GM23338 (cell line): ENCODE measurements at regions not wholly inside any gene's neighbourhood (a gene's known extent, or its start where the extent isn't known, plus 50 kb on each side); places are given as distances from the start of the nearest gene placed in this dataset.

Experiments
- ATAC-seq: fragments of 200-7000 bp; cut with Tn5 transposase; 3 replicates; pipeline ENCODE4 v1.9.1; 2020
- DNase-seq: peaks from one replicate; pipeline ENCODE4 v3.0.0-alpha.2; 2015; ENCODE audit warnings: low spot score
- H2AFZ ChIP-seq: fragments of 200-600 bp; sonication (generic); 2 replicates; pipeline ENCODE4 v1.8.0; 2016; ENCODE audit warnings: antibody characterized with exemption, mild to moderate bottlenecking, moderate library complexity
- H3F3A ChIP-seq: fragments of 200-600 bp; sonication (generic); replicated peaks from 2 replicates; pipeline ENCODE4 v1.8.0; 2017; ENCODE audit warnings: antibody characterized with exemption, mixed run types, low read depth
- H3K27ac ChIP-seq: fragments of 200-600 bp; sonication (generic); 2 replicates; pipeline ENCODE4 v1.6.1; 2016; ENCODE audit warnings: low read depth
- H3K27me3 ChIP-seq: fragments of 200-600 bp; sonication (generic); 2 replicates; pipeline ENCODE4 v1.8.0; 2016; ENCODE audit warnings: mild to moderate bottlenecking, mixed run types, moderate library complexity; ENCODE audit not compliant: insufficient read depth
- H3K36me3 ChIP-seq: fragments of 200-600 bp; sonication (generic); 2 replicates; pipeline ENCODE4 v1.8.0; 2016; ENCODE audit warnings: mild to moderate bottlenecking; ENCODE audit not compliant: insufficient read depth
- H3K4me1 ChIP-seq: fragments of 200-600 bp; sonication (generic); 2 replicates; pipeline ENCODE4 v1.8.0; 2016; ENCODE audit warnings: mild to moderate bottlenecking, moderate library complexity; ENCODE audit not compliant: insufficient read depth
- H3K4me2 ChIP-seq: fragments of 200-600 bp; sonication (generic); 2 replicates; pipeline ENCODE4 v1.7.1; 2017; ENCODE audit warnings: mixed run types
- H3K4me3 ChIP-seq: fragments of 200-600 bp; sonication (generic); 2 replicates; pipeline ENCODE4 v1.6.1; 2016; ENCODE audit warnings: mixed run types
- H3K79me2 ChIP-seq: fragments of 200-600 bp; sonication (generic); replicated peaks from 2 replicates; pipeline ENCODE4 v1.8.0; 2017; ENCODE audit warnings: mild to moderate bottlenecking; ENCODE audit not compliant: insufficient read depth
- H3K9me2 ChIP-seq: fragments of 200-600 bp; sonication (generic); 2 replicates; pipeline ENCODE4 v1.8.0; 2017; ENCODE audit not compliant: insufficient read depth
- H4K20me1 ChIP-seq: fragments of 200-600 bp; sonication (generic); replicated peaks from 2 replicates; pipeline ENCODE4 v1.8.0; 2017; ENCODE audit warnings: mild to moderate bottlenecking; ENCODE audit not compliant: insufficient read depth
- H3K27ac Mint-ChIP-seq: 2 replicates; pipeline ENCODE4 v1.8.0; 2020; ENCODE audit warnings: inconsistent platforms, mild to moderate bottlenecking, moderate library complexity, mixed read lengths
- H3K27me3 Mint-ChIP-seq: 3 replicates; pipeline ENCODE4 v1.8.0; 2022; ENCODE audit warnings: low read depth, mild to moderate bottlenecking, moderate library complexity, mixed read lengths, inconsistent platforms; ENCODE audit not compliant: insufficient read depth, poor library complexity
- H3K36me3 Mint-ChIP-seq: 3 replicates; pipeline ENCODE4 v1.8.0; 2021; ENCODE audit warnings: low read depth, mild to moderate bottlenecking, inconsistent platforms, moderate library complexity, mixed read lengths
- H3K4me1 Mint-ChIP-seq: 3 replicates; pipeline ENCODE4 v1.8.0; 2020; ENCODE audit warnings: mild to moderate bottlenecking, inconsistent platforms, mixed read lengths
- H3K4me3 Mint-ChIP-seq: 3 replicates; pipeline ENCODE4 v1.8.0; 2021; ENCODE audit warnings: moderate library complexity, mild to moderate bottlenecking, inconsistent platforms, mixed read lengths
- H3K9me3 Mint-ChIP-seq: 3 replicates; pipeline ENCODE4 v1.8.0; 2020; ENCODE audit warnings: moderate library complexity, mild to moderate bottlenecking, inconsistent platforms, mixed read lengths
- CREB1 ChIP-seq: fragments of 250-450 bp; sonication (Bioruptor Pico); IDR thresholded peaks from 2 replicates; pipeline ENCODE4 v1.5.0; 2020; ENCODE audit warnings: low read depth, mild to moderate bottlenecking, moderate library complexity
- EZH2 ChIP-seq: fragments of 200-600 bp; sonication (generic); IDR thresholded peaks from one replicate; pipeline ENCODE4 v1.8.0; 2017; ENCODE audit warnings: antibody characterized with exemption, mild to moderate bottlenecking, low read depth; ENCODE audit not compliant: unreplicated experiment
- EZH2phosphoT487 ChIP-seq: fragments of 200-600 bp; sonication (generic); IDR thresholded peaks from one replicate; pipeline ENCODE4 v1.8.1; 2018; ENCODE audit warnings: antibody characterized with exemption; ENCODE audit not compliant: unreplicated experiment
- POLR2AphosphoS5 ChIP-seq: IDR thresholded peaks from 2 replicates; pipeline ENCODE4 v1.6.1; 2016; ENCODE audit warnings: antibody characterized with exemption, low read depth
- ZNF114 ChIP-seq: fragments of 250-450 bp; sonication (Bioruptor Pico); IDR thresholded peaks from 2 replicates; pipeline ENCODE4 v1.5.0; 2020; ENCODE audit warnings: mild to moderate bottlenecking, moderate library complexity
- ZNF331 ChIP-seq: fragments of 250-450 bp; sonication (Bioruptor Pico); IDR thresholded peaks from 2 replicates; pipeline ENCODE4 v1.5.0; 2020; ENCODE audit warnings: low read depth, mild to moderate bottlenecking, moderate library complexity
- ZNF462 ChIP-seq: fragments of 250-450 bp; sonication (Bioruptor Pico); IDR thresholded peaks from 2 replicates; pipeline ENCODE4 v1.5.0; 2020; ENCODE audit warnings: mild to moderate bottlenecking, moderate library complexity

- TF ChIP-seq ZNF462 (no peak), POLR2AphosphoS5 (no peak)
Observed at GRCh38 chr1:98556521-98557158, 104.9 kb upstream of the SNX7 start (continued).

GRCh38 chr1:98555814-98556213, 105.7 kb upstream of the SNX7 start:
- no peak overlapping the region for H3K4me3 Mint-ChIP-seq
- no peaks in the 10 kb centered on the region for H3F3A ChIP-seq
- no peak for TF ChIP-seq CREB1 (CRISPR knock-in tag)
- TF ChIP-seq EZH2 = no peak
- TF ChIP-seq EZH2phosphoT487 = no peak
- no peak for TF ChIP-seq ZNF114 (CRISPR knock-in tag)
- TF ChIP-seq ZNF462 = no peak
- no peak for TF ChIP-seq ZNF331

More at GRCh38 chr1:98555814-98556213, 105.7 kb upstream of the SNX7 start:
- no peaks in the 10 kb centered on the region for H3K79me2 ChIP-seq
- no peak overlapping the region for H3K4me2 ChIP-seq
- no peaks in the 10 kb centered on the region for H3K27me3 ChIP-seq
- no peak overlapping the region for H2AFZ ChIP-seq
- H3K36me3 ChIP-seq = peaks cover 3% of the 10 kb centered on the region; the same call in 1 of the 2 replicates
- no peak for ATAC-seq
- DNase-seq = no peak
- Mint-ChIP-seq H3K27ac (no peak overlapping the region), H3K4me1 (peaks cover 11% of the 10 kb centered on the region), H3K9me3 (no peaks in the 10 kb centered on the region; the same call in 2 of the 3 replicates), H3K36me3 (no peaks in the 10 kb centered on the region; the same call in 2 of the 3 replicates), H3K27me3 (no peaks in the 10 kb centered on the region)
- no peak overlapping the region for H3K27ac ChIP-seq
- no peaks in the 10 kb centered on the region for H3K4me1 ChIP-seq
- H4K20me1 ChIP-seq = no peaks in the 10 kb centered on the region
- no peak overlapping the region for H3K4me3 ChIP-seq
- H3K9me2 ChIP-seq = no peaks in the 10 kb centered on the region
